MCF 10A (cell line): ENCODE measurements at regions not wholly inside any gene's neighbourhood (a gene's known extent, or its start where the extent isn't known, plus 50 kb on each side); places are given as distances from the start of the nearest gene placed in this dataset.
A peak's percentile ranks its signal among the peaks of the same experiment; 100 is the strongest.

ENCODE experiments used
- BruUV-seq: library from RNA; stranded (reverse); fragments of 400-500 nt; replicated peaks from 2 replicates; lab custom pipeline; 2021; lab: Mats Ljungman, UMichigan
- CTCF ChIA-PET: fragments of 300-600 bp; sonication (Branson Sonifier 250); formaldehyde crosslinking; extraction: SDS; loops from one replicate; lab custom pipeline; 2021; ENCODE audit warnings: antibody characterized with exemption, inconsistent platforms; lab: Yijun Ruan, JAX
- POLR2A ChIA-PET: fragments of 300-600, 350-650 bp; sonication (Branson Sonifier 250); formaldehyde crosslinking; extraction: SDS; loops from one replicate; lab custom pipeline; 2020; ENCODE audit warnings: antibody characterized with exemption, inconsistent platforms; lab: Yijun Ruan, JAX
- DNase-seq: peaks from one replicate; pipeline ENCODE4 v3.0.0-alpha.2; 2018; ENCODE audit not compliant: unreplicated experiment
- H3K27ac Mint-ChIP-seq: one replicate; pipeline ENCODE4 v1.8.0; 2022; ENCODE audit warnings: mild to moderate bottlenecking, low read depth, mixed read lengths; ENCODE audit not compliant: unreplicated experiment
- H3K27me3 Mint-ChIP-seq: one replicate; pipeline ENCODE4 v1.8.0; 2022; ENCODE audit warnings: mixed read lengths; ENCODE audit not compliant: insufficient read depth, unreplicated experiment
- H3K36me3 Mint-ChIP-seq: one replicate; pipeline ENCODE4 v1.8.0; 2022; ENCODE audit warnings: mild to moderate bottlenecking, moderate library complexity, mixed read lengths; ENCODE audit not compliant: insufficient read depth, unreplicated experiment
- H3K4me1 Mint-ChIP-seq: one replicate; pipeline ENCODE4 v1.8.0; 2022; ENCODE audit warnings: mixed read lengths; ENCODE audit not compliant: insufficient read depth, unreplicated experiment
- H3K4me3 Mint-ChIP-seq: one replicate; pipeline ENCODE4 v1.8.0; 2022; ENCODE audit warnings: mild to moderate bottlenecking, moderate library complexity, mixed read lengths; ENCODE audit not compliant: unreplicated experiment
- H3K9me3 Mint-ChIP-seq: one replicate; pipeline ENCODE4 v1.8.0; 2022; ENCODE audit warnings: mixed read lengths; ENCODE audit not compliant: unreplicated experiment
- intact Hi-C: fragments of 100-400 bp; cut with micrococcal nuclease; formaldehyde crosslinking; loops from 2 replicates; pipeline ENCODE4 v1.14.1; 2022
- TF ChIP-seq, protein P1 (sequence below): fragments of 200-600 bp; IDR thresholded peaks from one replicate; pipeline ENCODE4 v1.8.0; 2022; ENCODE audit warnings: antibody characterized with exemption, mild to moderate bottlenecking; ENCODE audit not compliant: unreplicated experiment

DNA sequence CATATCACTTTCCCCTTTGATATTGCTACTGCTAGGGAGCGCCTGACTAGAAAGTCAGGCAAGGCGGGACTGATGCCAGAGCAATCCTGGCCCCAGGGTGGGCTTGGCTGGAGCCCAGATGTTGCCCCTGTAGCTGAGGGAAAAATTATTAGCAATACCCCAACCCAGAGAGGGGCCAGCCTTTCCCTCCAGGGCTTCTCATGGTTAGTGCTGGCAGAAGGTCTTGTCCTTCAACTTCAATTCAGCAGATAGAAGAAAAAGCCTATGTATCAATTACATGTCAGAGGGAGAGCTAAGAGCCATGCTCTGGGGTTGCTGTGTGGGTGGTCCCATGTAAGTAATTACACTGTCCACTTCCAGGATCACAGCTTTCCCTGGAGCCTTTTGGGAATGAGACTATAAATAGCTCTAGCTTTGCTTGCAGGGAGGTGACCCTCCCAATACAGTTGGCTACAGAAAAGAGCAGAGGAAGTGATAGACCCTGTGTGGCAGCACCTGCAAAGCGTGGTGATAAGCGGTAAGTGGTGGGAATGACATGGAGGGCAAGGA lies 579.1 kb downstream of the CCSER2 start:
- Mint-ChIP-seq H3K9me3 (peaks cover 30% of the 10 kb centered on the region), H3K36me3 (peaks cover 4% of the 10 kb centered on the region), H3K27ac (no peak overlapping the region), H3K4me3 (no peak overlapping the region), H3K4me1 (no peaks in the 10 kb centered on the region), H3K27me3 (no peaks in the 10 kb centered on the region)
- POLR2A ChIA-PET: no interaction called here
- TF ChIP-seq, protein P1, sequence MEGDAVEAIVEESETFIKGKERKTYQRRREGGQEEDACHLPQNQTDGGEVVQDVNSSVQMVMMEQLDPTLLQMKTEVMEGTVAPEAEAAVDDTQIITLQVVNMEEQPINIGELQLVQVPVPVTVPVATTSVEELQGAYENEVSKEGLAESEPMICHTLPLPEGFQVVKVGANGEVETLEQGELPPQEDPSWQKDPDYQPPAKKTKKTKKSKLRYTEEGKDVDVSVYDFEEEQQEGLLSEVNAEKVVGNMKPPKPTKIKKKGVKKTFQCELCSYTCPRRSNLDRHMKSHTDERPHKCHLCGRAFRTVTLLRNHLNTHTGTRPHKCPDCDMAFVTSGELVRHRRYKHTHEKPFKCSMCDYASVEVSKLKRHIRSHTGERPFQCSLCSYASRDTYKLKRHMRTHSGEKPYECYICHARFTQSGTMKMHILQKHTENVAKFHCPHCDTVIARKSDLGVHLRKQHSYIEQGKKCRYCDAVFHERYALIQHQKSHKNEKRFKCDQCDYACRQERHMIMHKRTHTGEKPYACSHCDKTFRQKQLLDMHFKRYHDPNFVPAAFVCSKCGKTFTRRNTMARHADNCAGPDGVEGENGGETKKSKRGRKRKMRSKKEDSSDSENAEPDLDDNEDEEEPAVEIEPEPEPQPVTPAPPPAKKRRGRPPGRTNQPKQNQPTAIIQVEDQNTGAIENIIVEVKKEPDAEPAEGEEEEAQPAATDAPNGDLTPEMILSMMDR: no peak
- DNase-seq: no peak
- intact Hi-C loops: no loop called here
- BruUV-seq: no TSS peak
- CTCF ChIA-PET: interaction anchor here (0.6 to 0.7 kb wide), 2 partner anchors 16 to 1107 kb away, joined by 3 read pairs; no protein-coding TSS in a partner anchor

DNA sequence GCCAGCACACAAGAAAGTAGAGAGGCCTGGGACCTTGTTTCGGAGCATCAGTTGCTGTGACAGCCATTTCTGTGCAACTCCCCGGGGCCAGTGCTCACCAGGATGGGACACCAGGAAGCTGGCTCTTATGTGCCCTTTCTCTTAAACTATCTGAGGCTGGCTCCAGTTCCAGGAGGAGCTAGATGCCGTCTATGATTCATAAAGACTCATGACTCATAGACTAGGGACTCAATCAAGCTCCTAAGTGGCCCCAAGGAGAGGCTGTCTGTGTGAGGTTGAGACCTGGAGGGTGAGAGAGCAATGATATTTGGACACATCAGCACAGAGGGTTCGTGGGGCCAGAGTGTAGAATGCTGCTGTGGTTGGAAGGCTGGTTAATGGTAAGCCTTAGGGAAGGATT lies 580.1 kb downstream of the CCSER2 start:
- no peak overlapping the region for H3K4me3 Mint-ChIP-seq
- peaks cover 4% of the 10 kb centered on the region for H3K36me3 Mint-ChIP-seq
- TF ChIP-seq, protein P1: no peak
- no peaks in the 10 kb centered on the region for H3K4me1 Mint-ChIP-seq
- H3K27ac Mint-ChIP-seq: no peak overlapping the region
- peak; percentile 71 for DNase-seq
- POLR2A ChIA-PET: no interaction called here
- intact Hi-C loops: no loop called here
- peaks cover 22% of the 10 kb centered on the region for H3K9me3 Mint-ChIP-seq
- CTCF ChIA-PET: no interaction called here
- no TSS peak for BruUV-seq
- no peaks in the 10 kb centered on the region for H3K27me3 Mint-ChIP-seq

DNA sequence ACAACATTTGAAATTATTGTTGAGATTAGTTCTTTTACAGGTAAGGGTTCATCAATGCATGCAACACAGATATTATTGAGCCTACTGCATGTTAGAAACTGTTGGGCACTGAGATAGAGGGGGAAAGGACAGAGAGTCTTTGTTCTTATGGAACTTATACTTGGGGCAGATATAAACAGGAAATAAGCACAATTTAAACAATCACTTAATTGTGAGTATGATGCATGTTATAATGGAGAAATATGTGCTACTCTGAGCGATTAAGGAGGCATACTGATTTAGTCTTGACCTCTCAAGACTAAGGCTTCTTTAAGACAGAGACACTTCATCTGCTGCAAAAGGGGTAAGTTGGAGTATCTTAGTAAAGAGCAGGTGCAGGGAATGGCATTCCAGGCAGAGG lies 593.3 kb downstream of the CCSER2 start:
- no peaks in the 10 kb centered on the region for H3K4me1 Mint-ChIP-seq

DNA sequence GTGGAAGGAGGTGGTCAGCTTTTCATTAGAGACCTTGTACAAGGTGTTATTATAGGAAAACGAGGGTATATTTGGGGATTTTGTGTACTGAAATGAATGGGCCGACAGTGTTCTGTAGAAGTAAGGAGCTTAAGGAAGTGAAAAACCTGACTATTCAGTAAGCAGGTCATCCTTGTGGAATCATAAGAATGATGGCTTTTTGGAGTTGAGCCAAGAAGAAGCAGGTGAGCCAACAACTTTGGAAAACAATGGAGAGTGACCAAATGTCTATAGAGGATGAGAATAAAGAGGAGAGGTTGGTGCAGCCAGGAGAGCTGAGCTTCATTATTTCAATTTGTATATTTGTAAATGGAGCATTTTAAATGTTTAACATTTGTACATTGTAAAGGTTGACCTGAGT lies 595.7 kb downstream of the CCSER2 start:
- intact Hi-C loops: no loop called here
- ChIA-PET POLR2A (interaction anchor here (0.6 kb wide), 1 partner anchor 14 kb away, joined by 4 read pairs; no protein-coding TSS in a partner anchor), CTCF (interaction anchor here (0.5 kb wide), 1 partner anchor 183 kb away, joined by 3 read pairs; no protein-coding TSS in a partner anchor)
- Mint-ChIP-seq H3K9me3 (peaks cover 7% of the 10 kb centered on the region), H3K36me3 (no peaks in the 10 kb centered on the region), H3K4me1 (no peaks in the 10 kb centered on the region), H3K4me3 (no peak overlapping the region), H3K27ac (no peak overlapping the region), H3K27me3 (no peaks in the 10 kb centered on the region)
- TF ChIP-seq, protein P1: no peak
- peak; percentile 21 for DNase-seq
- BruUV-seq: no TSS peak

More for the DNA sequence above, 593.3 kb downstream of the CCSER2 start:
- ChIA-PET CTCF (no interaction called here), POLR2A (no interaction called here)
- no peak overlapping the region for H3K27ac Mint-ChIP-seq
- no peak overlapping the region for H3K4me3 Mint-ChIP-seq
- peaks cover 21% of the 10 kb centered on the region for H3K9me3 Mint-ChIP-seq
- no peaks in the 10 kb centered on the region for H3K36me3 Mint-ChIP-seq
- TF ChIP-seq, protein P1: no peak
- H3K27me3 Mint-ChIP-seq: no peaks in the 10 kb centered on the region
- BruUV-seq: no TSS peak
- DNase-seq: no peak
- intact Hi-C loops: no loop called here
